ENCODE measurements at regions not wholly inside any gene's neighbourhood (a gene's known extent, or its start where the extent isn't known, plus 50 kb on each side); places are given as distances from the start of the nearest gene placed in this dataset.

DNA sequence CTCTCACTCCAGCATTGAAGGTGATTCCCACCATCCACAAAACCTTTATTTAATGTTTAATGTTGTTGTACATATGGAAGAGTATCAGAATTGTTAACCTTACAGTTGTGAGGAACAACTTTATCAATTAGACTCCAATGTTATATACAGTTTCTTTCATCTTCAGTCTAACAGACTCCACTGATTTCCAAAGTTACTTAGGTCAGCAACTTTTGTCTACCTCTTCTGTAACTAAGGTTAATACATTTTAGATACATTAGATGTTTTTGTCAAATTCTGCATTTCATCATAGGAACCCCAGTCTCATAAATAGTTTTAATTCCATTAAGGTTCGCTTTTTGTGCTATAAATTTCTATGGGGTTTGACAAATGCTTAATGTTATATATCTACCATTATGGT is 223.9 kb upstream of the POM121L12 start:
- no peak for TF ChIP-seq EGR1 (IDR thresholded peaks at IDR 0.05)
- TF ChIP-seq, protein P1, sequence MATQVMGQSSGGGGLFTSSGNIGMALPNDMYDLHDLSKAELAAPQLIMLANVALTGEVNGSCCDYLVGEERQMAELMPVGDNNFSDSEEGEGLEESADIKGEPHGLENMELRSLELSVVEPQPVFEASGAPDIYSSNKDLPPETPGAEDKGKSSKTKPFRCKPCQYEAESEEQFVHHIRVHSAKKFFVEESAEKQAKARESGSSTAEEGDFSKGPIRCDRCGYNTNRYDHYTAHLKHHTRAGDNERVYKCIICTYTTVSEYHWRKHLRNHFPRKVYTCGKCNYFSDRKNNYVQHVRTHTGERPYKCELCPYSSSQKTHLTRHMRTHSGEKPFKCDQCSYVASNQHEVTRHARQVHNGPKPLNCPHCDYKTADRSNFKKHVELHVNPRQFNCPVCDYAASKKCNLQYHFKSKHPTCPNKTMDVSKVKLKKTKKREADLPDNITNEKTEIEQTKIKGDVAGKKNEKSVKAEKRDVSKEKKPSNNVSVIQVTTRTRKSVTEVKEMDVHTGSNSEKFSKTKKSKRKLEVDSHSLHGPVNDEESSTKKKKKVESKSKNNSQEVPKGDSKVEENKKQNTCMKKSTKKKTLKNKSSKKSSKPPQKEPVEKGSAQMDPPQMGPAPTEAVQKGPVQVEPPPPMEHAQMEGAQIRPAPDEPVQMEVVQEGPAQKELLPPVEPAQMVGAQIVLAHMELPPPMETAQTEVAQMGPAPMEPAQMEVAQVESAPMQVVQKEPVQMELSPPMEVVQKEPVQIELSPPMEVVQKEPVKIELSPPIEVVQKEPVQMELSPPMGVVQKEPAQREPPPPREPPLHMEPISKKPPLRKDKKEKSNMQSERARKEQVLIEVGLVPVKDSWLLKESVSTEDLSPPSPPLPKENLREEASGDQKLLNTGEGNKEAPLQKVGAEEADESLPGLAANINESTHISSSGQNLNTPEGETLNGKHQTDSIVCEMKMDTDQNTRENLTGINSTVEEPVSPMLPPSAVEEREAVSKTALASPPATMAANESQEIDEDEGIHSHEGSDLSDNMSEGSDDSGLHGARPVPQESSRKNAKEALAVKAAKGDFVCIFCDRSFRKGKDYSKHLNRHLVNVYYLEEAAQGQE (IDR thresholded peaks at IDR 0.05; ENCODE audit: low read depth) = no peak
- TF ChIP-seq, protein P2, sequence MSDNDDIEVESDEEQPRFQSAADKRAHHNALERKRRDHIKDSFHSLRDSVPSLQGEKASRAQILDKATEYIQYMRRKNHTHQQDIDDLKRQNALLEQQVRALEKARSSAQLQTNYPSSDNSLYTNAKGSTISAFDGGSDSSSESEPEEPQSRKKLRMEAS (IDR thresholded peaks at IDR 0.05) = no peak
- no peak for TF ChIP-seq CEBPB (IDR thresholded peaks at IDR 0.05)
- TF ChIP-seq CREB1 (IDR thresholded peaks at IDR 0.05; ENCODE audit: low read depth) = no peak
- no peak for TF ChIP-seq YY1 (IDR thresholded peaks at IDR 0.05; ENCODE audit: low read depth)

All from Ishikawa (cell line).